Globus pallidus (tissue), 1 donor: ENCODE measurements at regions not wholly inside any gene's neighbourhood (a gene's known extent, or its start where the extent isn't known, plus 50 kb on each side); places are given as distances from the start of the nearest gene placed in this dataset.

Experiments used
- DNase-seq: peaks from one replicate; pipeline ENCODE4 v3.0.0-alpha.2; 2015; ENCODE audit warnings: low spot score

- DNase-seq = no peak
Measured at GRCh38 chr7:39890411-39890810, 59.6 kb upstream of the CDK13 start.

GRCh38 chr7:39891894-39892293, 58.2 kb upstream of the CDK13 start:
- DNase-seq = no peak

GRCh38 chr7:39892361-39892760, 57.7 kb upstream of the CDK13 start:
- DNase-seq = no peak

GRCh38 chr7:39894904-39895303, 55.2 kb upstream of the CDK13 start:
- DNase-seq = no peak

GRCh38 chr7:39896840-39897239, 53.2 kb upstream of the CDK13 start:
- no peak for DNase-seq

GRCh38 chr7:39898867-39899266, 51.2 kb upstream of the CDK13 start:
- DNase-seq = no peak
